ENCODE measurements at regions not wholly inside any gene's neighbourhood (a gene's known extent, or its start where the extent isn't known, plus 50 kb on each side); places are given as distances from the start of the nearest gene placed in this dataset.

DNA sequence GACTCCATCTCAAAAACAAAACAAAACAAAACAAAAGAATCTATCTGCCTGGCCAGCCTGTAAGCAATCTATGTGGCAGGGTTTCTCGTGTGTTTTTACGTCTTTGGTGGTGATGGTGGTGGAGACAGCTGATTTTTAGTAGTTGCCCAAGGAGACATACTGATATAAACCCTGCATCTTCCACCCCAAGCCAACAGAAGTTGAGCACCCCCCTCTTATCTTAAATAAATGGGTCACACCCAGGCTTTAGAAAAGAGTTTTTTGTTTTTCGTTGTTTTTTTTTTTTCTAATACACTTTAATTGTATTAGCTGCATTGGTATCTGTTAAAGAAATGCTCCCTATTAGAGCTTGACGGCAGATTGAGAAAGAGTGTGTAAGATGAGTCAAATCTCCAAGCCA lies 134.7 kb downstream of the GLUL start:
- TF ChIP-seq, protein P1, sequence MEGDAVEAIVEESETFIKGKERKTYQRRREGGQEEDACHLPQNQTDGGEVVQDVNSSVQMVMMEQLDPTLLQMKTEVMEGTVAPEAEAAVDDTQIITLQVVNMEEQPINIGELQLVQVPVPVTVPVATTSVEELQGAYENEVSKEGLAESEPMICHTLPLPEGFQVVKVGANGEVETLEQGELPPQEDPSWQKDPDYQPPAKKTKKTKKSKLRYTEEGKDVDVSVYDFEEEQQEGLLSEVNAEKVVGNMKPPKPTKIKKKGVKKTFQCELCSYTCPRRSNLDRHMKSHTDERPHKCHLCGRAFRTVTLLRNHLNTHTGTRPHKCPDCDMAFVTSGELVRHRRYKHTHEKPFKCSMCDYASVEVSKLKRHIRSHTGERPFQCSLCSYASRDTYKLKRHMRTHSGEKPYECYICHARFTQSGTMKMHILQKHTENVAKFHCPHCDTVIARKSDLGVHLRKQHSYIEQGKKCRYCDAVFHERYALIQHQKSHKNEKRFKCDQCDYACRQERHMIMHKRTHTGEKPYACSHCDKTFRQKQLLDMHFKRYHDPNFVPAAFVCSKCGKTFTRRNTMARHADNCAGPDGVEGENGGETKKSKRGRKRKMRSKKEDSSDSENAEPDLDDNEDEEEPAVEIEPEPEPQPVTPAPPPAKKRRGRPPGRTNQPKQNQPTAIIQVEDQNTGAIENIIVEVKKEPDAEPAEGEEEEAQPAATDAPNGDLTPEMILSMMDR (IDR thresholded peaks at IDR 0.05): no peak
- TF ChIP-seq POLR2A (IDR thresholded peaks at IDR 0.05): no peak
